ENCODE measurements at regions not wholly inside any gene's neighbourhood (a gene's known extent, or its start where the extent isn't known, plus 50 kb on each side); places are given as distances from the start of the nearest gene placed in this dataset.
"Not testable (repeated sequence)": the region's sequence is repeated elsewhere in the genome, so short reads cannot be mapped to it uniquely, and the experiment has no call there.

DNA sequence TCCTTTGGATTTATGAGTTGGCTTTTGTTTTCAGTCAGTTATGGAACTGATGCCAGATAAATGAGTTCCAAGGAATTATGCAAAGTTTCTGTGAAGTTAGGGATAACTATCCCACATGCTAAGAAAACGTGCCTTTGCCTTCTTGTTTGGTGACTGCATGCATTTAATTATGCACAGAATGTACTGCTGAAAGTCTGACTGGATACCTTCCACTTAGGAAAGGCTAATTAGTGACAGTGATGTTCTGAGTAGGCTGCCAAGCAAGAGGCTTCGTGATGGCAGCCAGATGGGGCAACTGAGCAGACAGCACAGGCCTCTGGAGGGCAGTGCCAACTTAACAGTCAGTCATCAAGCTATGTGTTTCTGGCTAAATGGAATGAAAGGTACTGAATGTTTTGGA is 289.9 kb downstream of the CD109 start:
- FAIRE-seq (no peak), DNase-seq (ENCODE audit: insufficient read length, low spot score) (no peak)

DNA sequence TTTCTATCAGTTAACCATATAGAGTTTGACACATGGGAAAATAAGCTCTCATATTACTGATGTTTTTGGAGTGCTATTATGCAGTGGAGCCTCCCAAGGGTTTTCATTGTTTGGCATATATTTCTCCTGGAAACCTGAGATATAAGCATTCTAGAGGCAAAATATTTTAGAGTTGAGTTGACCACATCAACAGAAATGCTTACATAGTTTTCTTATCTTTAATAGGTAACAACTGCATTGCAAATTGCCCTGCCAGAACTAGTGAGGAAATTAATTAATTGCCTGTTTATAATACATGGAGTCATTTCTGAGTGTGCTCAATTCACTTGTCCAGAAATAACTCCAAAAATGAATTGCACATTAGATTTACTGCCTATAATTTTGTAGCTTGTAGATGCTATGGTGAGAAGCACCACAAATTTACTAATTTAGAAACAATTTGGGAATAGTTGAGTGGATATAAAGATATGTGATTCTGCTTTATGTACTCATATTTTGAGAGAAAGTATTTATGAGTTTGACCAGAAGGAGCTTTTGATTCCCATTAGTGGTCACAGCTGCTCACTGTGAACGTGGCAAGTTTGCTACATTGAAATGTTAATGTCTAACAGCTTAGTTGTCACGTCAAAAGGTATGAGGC is 288.7 kb downstream of the CD109 start:
- DNase-seq (ENCODE audit: insufficient read length, low spot score) (no peak), FAIRE-seq (no peak)

DNA sequence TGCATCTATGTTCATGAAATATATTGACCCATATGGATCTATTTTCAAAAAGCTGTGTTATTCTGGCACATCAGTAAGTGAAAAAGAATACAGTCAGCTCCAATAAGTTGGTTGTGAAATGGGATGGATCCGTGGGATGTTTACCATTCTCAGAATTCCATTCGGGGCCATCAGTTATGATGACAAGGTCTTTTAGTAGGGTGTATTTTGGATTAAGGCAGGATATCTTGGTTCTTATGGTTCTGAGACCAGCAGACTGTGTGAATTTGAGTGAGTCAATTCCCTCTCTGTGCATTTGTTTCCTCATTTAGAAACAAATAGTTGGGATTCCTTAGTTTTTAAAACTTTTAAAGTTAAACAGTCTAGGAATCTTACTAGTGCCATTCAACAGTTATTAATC is 287.4 kb downstream of the CD109 start:
- FAIRE-seq (no peak), DNase-seq (ENCODE audit: insufficient read length, low spot score) (no peak)

DNA sequence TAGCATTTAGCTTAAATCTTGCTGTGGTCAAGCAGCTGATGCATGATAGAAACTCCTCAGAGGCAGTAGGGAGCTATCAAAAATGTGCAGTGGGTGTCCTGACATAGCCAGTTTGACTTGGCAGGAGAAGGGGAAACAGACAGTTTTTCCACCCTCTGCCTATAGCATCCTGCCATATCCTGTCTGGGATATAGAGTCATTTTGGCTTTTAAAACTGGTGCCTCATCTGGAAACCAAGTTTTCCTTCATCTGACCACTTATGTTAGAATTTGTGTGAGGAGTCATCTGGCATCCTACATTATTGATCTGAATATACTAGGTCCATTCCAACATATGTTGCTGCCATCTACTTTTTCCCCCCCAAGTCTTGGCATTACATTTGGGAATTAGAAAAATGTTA is 284.1 kb downstream of the CD109 start:
- FAIRE-seq (no peak), DNase-seq (ENCODE audit: insufficient read length, low spot score) (no peak)

GRCh38 chr6:73978330-73978729 is 282.3 kb downstream of the CD109 start:
- no peak for FAIRE-seq
- DNase-seq (ENCODE audit: insufficient read length, low spot score) = no peak

- not testable (repeated sequence) for FAIRE-seq; DNase-seq (ENCODE audit: insufficient read length, low spot score)
These were observed 276.5 kb downstream of the CD109 start for GRCh38 chr6:73972518-73972917.

GRCh38 chr6:73969971-73970970 is 274.3 kb downstream of the CD109 start:
- peak; percentile 9 for DNase-seq (ENCODE audit: insufficient read length, low spot score)
- FAIRE-seq = no peak

DNA sequence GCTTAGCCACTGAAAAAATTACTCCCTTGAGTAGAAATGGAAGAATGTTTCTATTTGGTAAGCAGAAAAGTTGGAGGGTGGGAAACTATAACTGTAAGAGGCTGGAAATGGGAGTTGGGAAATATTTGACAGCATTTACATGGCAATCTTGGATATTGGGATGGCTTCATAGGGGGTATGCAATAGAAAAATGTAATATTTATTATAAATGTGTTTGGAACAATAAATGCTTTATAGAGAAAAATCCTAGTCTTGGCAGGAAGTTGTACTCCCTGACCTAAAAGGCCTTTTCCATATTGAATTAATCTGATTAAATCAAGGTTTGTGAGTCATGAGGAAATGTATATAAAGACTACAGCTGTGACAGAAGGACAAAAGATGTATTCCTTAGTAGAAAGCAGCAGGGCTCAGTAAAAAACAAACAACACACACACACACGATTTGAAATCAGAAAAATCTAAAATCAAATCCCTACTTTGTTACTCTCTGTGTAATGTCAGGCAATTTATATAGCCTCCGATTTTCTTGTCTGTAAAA is 272.3 kb downstream of the CD109 start:
- FAIRE-seq = no peak
- no peak for DNase-seq (ENCODE audit: insufficient read length, low spot score)

DNA sequence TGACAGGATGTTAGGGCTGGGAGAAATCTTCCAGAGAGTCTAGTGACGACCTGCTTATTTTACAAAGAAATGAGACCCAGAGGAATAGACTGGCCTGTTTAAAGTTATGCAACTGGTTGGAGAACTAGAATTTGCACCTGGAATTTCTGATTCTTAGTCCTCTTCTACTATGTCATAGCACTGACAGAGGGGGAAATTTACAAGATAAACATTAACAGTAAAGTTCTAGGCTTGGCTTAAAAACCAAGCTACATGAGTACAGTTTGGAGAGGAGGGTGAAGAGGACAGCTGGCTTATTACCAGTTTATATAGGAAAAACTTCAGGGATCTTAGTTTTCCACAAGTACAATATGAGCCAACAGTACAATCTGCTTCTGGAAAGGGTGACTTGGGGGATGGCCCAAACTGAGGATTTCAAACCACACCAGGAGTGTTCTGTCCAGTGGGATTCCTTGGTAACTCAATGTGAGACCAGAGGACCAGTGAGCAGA is 269.6 kb downstream of the CD109 start:
- FAIRE-seq = no peak
- DNase-seq (ENCODE audit: insufficient read length, low spot score) = no peak

- DNase-seq (ENCODE audit: insufficient read length, low spot score) (no peak), FAIRE-seq (no peak)
These were observed 268.3 kb downstream of the CD109 start for GRCh38 chr6:73964241-73964854.

DNA sequence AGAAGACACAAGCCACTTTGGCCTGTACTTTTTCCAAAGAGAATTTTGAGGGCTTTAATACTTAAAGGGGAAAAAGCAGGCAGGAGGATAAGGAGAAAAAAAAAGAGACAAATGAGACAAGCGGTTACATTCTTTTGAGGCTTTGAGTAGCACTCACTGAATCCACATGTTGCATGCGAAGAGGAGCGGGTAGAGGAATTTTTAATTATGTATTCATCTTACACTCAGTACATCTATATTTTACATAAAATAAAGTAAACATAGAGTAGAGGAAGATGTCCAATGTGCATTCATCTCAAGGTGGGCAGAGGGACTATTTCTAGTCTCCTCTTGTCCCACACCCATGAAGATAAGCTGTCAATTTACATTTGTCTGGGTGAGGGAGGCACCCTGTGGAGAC is 266.9 kb downstream of the CD109 start:
- DNase-seq (ENCODE audit: insufficient read length, low spot score) (no peak), FAIRE-seq (no peak)

DNA sequence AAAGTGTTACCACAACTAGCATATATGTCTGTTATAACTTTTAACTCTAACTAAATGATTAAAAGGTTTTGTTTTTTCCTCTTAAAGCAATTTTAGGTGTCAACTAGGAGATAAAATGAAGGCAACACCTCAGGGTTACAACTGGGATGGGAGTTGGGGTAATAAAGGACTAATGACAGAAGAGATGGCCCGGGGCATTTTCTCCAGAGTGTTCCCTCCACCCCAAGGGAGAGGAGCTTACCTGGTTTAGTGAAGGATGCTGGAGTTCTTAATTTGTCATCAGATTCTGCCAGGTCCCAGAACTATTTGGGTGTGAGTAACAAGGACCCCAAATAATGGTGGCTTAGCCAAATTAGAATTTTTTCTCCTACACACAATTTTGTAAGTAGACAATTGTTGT is 260.3 kb downstream of the CD109 start:
- no peak for DNase-seq (ENCODE audit: insufficient read length, low spot score)
- FAIRE-seq = no peak

- no peak for FAIRE-seq
- no peak for DNase-seq (ENCODE audit: insufficient read length, low spot score)
These were observed 259.8 kb downstream of the CD109 start for GRCh38 chr6:73955800-73956199.

GRCh38 chr6:73954881-73955280 is 258.9 kb downstream of the CD109 start:
- no peak for FAIRE-seq
- no peak for DNase-seq (ENCODE audit: insufficient read length, low spot score)

DNA sequence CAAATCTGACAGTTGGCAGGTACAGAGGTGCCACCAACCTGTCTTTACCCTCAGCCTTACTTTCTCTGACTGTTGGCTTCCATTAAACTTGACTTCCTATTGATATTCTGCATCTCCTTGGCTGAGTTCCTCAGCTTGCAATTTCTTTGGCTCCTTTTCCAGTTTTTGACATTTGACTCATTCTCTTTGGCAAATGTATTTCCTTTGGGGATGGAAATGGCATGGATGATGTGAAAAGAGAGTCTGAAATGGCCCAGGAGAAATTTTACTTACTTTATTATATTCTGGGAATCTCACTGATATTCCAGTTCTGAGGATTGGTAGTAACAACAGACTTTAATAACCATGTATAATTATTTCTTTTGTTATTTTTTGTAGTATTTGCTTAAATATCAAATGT is 255.2 kb downstream of the CD109 start:
- FAIRE-seq = no peak
- no peak for DNase-seq (ENCODE audit: insufficient read length, low spot score)

GRCh38 chr6:73943930-73944652 is 248.1 kb downstream of the CD109 start:
- FAIRE-seq = no peak
- no peak for DNase-seq (ENCODE audit: insufficient read length, low spot score)

DNA sequence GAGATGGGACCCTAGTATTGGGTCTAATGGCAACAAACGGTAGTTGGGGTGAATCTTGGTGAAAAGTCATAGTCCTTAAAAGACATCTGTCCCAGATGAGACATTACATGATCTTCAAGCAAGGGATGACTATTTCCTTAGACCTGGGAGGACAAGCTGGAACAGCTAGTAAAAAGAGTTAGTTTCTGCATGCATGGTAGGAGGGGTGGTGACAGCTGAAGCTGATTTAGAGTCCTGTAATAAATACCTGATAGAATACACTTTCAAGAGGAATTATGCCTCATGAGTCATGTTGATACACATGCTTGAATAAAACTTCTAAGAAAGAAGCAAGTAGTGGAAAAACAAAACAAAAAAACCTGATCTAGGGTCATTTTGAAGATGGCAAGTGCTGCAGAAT is 247.4 kb downstream of the CD109 start:
- FAIRE-seq = no peak
- DNase-seq (ENCODE audit: insufficient read length, low spot score) = no peak

DNA sequence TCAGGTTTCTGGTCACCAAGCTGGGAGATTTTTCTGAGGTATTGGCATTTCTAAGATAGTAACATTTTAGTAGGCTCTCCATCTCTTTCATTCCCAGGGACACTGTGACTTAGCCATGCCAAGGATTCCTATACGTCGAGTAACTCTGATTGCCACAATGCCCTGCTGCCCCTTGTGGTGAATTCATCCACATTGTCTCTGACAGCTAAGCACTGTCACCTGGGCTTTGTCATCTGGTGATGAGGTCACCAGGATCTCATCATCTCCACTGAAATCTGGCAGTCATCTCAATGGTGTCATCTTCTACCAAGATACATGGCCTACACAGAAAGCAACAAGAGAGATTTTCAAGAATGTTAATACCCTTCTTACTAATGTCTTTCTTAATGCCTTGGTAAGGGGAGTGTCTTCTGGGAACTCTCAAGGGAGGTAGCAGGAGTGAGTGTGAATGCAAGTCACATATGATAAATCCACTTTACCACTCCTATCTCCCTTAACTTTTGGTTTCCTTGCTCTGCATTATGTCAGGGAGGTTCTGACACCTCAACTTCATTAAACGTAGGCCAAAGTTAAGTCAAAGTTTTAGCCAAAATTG is 246.7 kb downstream of the CD109 start:
- DNase-seq (ENCODE audit: insufficient read length, low spot score) (no peak), FAIRE-seq (no peak)

GRCh38 chr6:73941892-73942291 is 245.9 kb downstream of the CD109 start:
- no peak for FAIRE-seq
- DNase-seq (ENCODE audit: insufficient read length, low spot score) = no peak

DNA sequence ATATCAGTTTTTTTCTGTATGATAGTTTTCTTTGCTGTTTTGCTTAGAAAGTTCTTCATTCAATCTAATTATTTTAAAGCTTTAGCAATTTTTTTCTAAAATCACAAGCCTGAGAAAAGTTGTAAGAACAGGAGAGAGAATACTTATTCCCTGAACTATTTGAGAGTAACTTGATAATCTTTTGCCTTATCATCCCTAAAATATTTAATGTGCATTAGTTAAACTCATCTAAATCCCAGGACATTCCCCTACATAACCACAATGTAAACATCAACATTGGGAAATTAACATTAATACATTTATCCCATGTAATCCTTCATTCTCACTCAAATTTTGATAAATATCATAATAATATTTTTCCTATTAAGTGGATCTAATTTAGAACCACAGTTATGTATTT is 241.8 kb downstream of the CD109 start:
- DNase-seq (ENCODE audit: insufficient read length, low spot score) = no peak
- no peak for FAIRE-seq
